HG02610 (cell line): ENCODE measurements at regions not wholly inside any gene's neighbourhood (a gene's known extent, or its start where the extent isn't known, plus 50 kb on each side); places are given as distances from the start of the nearest gene placed in this dataset.
"Not testable (repeated sequence)": the region's sequence is repeated elsewhere in the genome, so short reads cannot be mapped to it uniquely, and the experiment has no call there.

Experiments
- ATAC-seq: cut with Tn5 transposase; IDR thresholded peaks from one replicate; pipeline ENCODE4 v1.9.1; 2021; ENCODE audit warnings: mild to moderate bottlenecking, moderate library complexity; ENCODE audit not compliant: unreplicated experiment

- ATAC-seq: no peak
Observed at GRCh38 chr9:11701706-11702105, 991.5 kb upstream of the TYRP1 start.

GRCh38 chr9:11702548-11702947, 990.6 kb upstream of the TYRP1 start:
- no peak for ATAC-seq

GRCh38 chr9:11704198-11704597, 989.0 kb upstream of the TYRP1 start:
- ATAC-seq: not testable (repeated sequence)

GRCh38 chr9:11708899-11709298, 984.3 kb upstream of the TYRP1 start:
- ATAC-seq: no peak

GRCh38 chr9:11709567-11709966, 983.6 kb upstream of the TYRP1 start:
- no peak for ATAC-seq

GRCh38 chr9:11713077-11713476, 980.1 kb upstream of the TYRP1 start:
- no peak for ATAC-seq

- no peak for ATAC-seq
Observed at GRCh38 chr9:11722957-11723356, 970.2 kb upstream of the TYRP1 start.

GRCh38 chr9:11726659-11727058, 966.5 kb upstream of the TYRP1 start:
- ATAC-seq: no peak

GRCh38 chr9:11735391-11735790, 957.8 kb upstream of the TYRP1 start:
- ATAC-seq: no peak

GRCh38 chr9:11742471-11742870, 950.7 kb upstream of the TYRP1 start:
- no peak for ATAC-seq

- ATAC-seq: no peak
Observed at GRCh38 chr9:11743356-11743755, 949.8 kb upstream of the TYRP1 start.

- no peak for ATAC-seq
Observed at GRCh38 chr9:11749396-11749795, 943.8 kb upstream of the TYRP1 start.

- no peak for ATAC-seq
Observed at GRCh38 chr9:11755951-11756350, 937.2 kb upstream of the TYRP1 start.

- ATAC-seq: no peak
Observed at GRCh38 chr9:11757408-11757807, 935.8 kb upstream of the TYRP1 start.

- no peak for ATAC-seq
Observed at GRCh38 chr9:11758016-11758415, 935.2 kb upstream of the TYRP1 start.

- ATAC-seq: no peak
Observed at GRCh38 chr9:11779971-11780370, 913.2 kb upstream of the TYRP1 start.

- ATAC-seq: no peak
Observed at GRCh38 chr9:11792870-11793269, 900.3 kb upstream of the TYRP1 start.

- no peak for ATAC-seq
Observed at GRCh38 chr9:11794984-11795383, 898.2 kb upstream of the TYRP1 start.

GRCh38 chr9:11805969-11806368, 887.2 kb upstream of the TYRP1 start:
- no peak for ATAC-seq

- no peak for ATAC-seq
Observed at GRCh38 chr9:11821306-11821975, 871.7 kb upstream of the TYRP1 start.

GRCh38 chr9:11828201-11828600, 865.0 kb upstream of the TYRP1 start:
- ATAC-seq: no peak

- no peak for ATAC-seq
Observed at GRCh38 chr9:11833056-11833455, 860.1 kb upstream of the TYRP1 start.

- peak; percentile 94 for ATAC-seq
Observed at GRCh38 chr9:11868795-11869194, 824.4 kb upstream of the TYRP1 start.
